ENCODE measurements at regions not wholly inside any gene's neighbourhood (a gene's known extent, or its start where the extent isn't known, plus 50 kb on each side); places are given as distances from the start of the nearest gene placed in this dataset.

DNA sequence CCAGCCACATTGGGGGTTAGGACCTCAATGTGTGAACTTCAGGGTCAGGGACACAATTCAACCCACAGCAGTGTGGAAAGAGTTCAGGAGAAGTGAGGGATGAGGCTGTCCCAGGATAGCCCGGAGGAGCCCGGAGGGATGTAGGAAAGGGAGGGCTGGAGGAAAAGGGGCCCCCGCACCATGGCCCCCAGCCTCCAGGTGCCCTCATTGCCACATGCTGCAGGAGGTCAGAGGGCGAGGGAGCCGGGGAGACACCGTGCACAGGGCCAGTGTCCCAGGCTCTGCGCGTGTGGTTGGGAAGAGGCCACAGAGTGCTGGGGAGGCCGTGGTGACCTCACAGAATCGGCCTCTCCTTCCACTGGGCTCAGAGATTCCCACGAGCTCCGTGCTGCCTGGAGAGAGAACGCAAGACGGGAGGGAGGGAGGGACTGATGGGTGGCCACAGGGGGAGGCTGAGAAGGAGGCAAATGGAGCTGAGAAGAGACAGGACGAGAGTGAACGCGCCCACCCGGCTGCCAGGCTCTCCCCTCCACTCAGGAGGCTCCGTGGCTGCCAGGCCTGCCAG is 215.1 kb downstream of the DLL1 start:
- no peaks in the 10 kb centered on the region for H3K36me3 Mint-ChIP-seq
- no peak for TF ChIP-seq CTCF (IDR thresholded peaks at IDR 0.05)

GRCh38 chr6:170074907-170075306 is 216.0 kb downstream of the DLL1 start:
- H3K79me2 ChIP-seq (ENCODE audit: insufficient read depth, low read length): no peaks in the 10 kb centered on the region
- no peaks in the 10 kb centered on the region for H3K36me3 ChIP-seq (replicated peaks in 1 of 2; ENCODE audit: control insufficient read depth in 1 of 2, insufficient read depth in 2 of 2, low read length in 2 of 2)
- H3K9me3 ChIP-seq (replicated peaks in 1 of 2; ENCODE audit: control insufficient read depth in 1 of 2, insufficient read depth in 1 of 2, low read length in 2 of 2): peaks cover 0 to 6% of the 10 kb centered on the region in 2 donors
- H3K4me2 ChIP-seq (replicated peaks; ENCODE audit: extremely low read depth, low read length, poor library complexity, severe bottlenecking): no peak overlapping the region
- no peaks in the 10 kb centered on the region for H3K27me3 ChIP-seq (ENCODE audit: control insufficient read depth in 2 of 2, insufficient read depth in 2 of 2, low read length in 2 of 2)
- H3K4me3 ChIP-seq (replicated peaks in 1 of 3; ENCODE audit: low read depth in 2 of 3, low read length in 3 of 3): no peak overlapping the region
- H3K4me1 Mint-ChIP-seq: no peaks in the 10 kb centered on the region
- H3K9ac ChIP-seq (ENCODE audit: insufficient read depth, low read length, poor library complexity, severe bottlenecking): no peak overlapping the region
- H3K27ac ChIP-seq (ENCODE audit: low read depth in 1 of 2, low read length in 2 of 2): no peak overlapping the region
- H3K27ac Mint-ChIP-seq: no peak overlapping the region
- no peak overlapping the region for H2AFZ ChIP-seq (ENCODE audit: insufficient read depth, low read depth, low read length, poor library complexity, severe bottlenecking)
- 99% methylated on average over 17 of the region's 17 CpGs for WGBS (ENCODE audit: insufficient coverage)
- no peaks in the 10 kb centered on the region for H3K4me1 ChIP-seq (ENCODE audit: control insufficient read depth in 1 of 2, insufficient read depth in 2 of 2, low read length in 2 of 2)
- H3K27me3 Mint-ChIP-seq (ENCODE audit: low read depth in 3 of 3): peaks cover 0 to 7% (median 4%) of the 10 kb centered on the region in 3 donors
- no peaks in the 10 kb centered on the region for H3K36me3 Mint-ChIP-seq
- H4K20me1 ChIP-seq (ENCODE audit: insufficient read depth, low read length): no peaks in the 10 kb centered on the region
- TF ChIP-seq CTCF (IDR thresholded peaks at IDR 0.05): no peak
- H3K4me3 Mint-ChIP-seq: no peak overlapping the region
- no peak for DNase-seq
- H3K9me3 Mint-ChIP-seq: peaks cover 2 to 18% (median 9%) of the 10 kb centered on the region in 7 donors
- intact Hi-C loops (cut with micrococcal nuclease): no loop called here

More for the DNA sequence above, 215.1 kb downstream of the DLL1 start:
- no peak overlapping the region for H3K4me3 Mint-ChIP-seq
- H3K4me3 ChIP-seq (replicated peaks in 1 of 3; ENCODE audit: low read depth in 2 of 3, low read length in 3 of 3): no peak overlapping the region
- H3K27ac ChIP-seq (ENCODE audit: low read depth in 1 of 2, low read length in 2 of 2): no peak overlapping the region
- H3K36me3 ChIP-seq (replicated peaks in 1 of 2; ENCODE audit: control insufficient read depth in 1 of 2, insufficient read depth in 2 of 2, low read length in 2 of 2): no peaks in the 10 kb centered on the region
- H3K4me1 ChIP-seq (ENCODE audit: control insufficient read depth in 1 of 2, insufficient read depth in 2 of 2, low read length in 2 of 2): no peaks in the 10 kb centered on the region
- H3K79me2 ChIP-seq (ENCODE audit: insufficient read depth, low read length): no peaks in the 10 kb centered on the region
- H3K27me3 ChIP-seq (ENCODE audit: control insufficient read depth in 2 of 2, insufficient read depth in 2 of 2, low read length in 2 of 2): no peaks in the 10 kb centered on the region
- H3K9me3 Mint-ChIP-seq: peaks cover 0 to 16% (median 3%) of the 10 kb centered on the region in 7 donors
- no peak overlapping the region for H3K27ac Mint-ChIP-seq
- DNase-seq: no peak
- no peak overlapping the region for H2AFZ ChIP-seq (ENCODE audit: insufficient read depth, low read depth, low read length, poor library complexity, severe bottlenecking)
- intact Hi-C loops (cut with micrococcal nuclease): no loop called here
- H3K9me3 ChIP-seq (replicated peaks in 1 of 2; ENCODE audit: control insufficient read depth in 1 of 2, insufficient read depth in 1 of 2, low read length in 2 of 2): no peaks in the 10 kb centered on the region
- 99% methylated on average over 10 of the region's 19 CpGs for WGBS (ENCODE audit: insufficient coverage)
- no peak overlapping the region for H3K4me2 ChIP-seq (replicated peaks; ENCODE audit: extremely low read depth, low read length, poor library complexity, severe bottlenecking)
- H3K27me3 Mint-ChIP-seq (ENCODE audit: low read depth in 3 of 3): peaks cover 0 to 9% (median 8%) of the 10 kb centered on the region in 3 donors
- no peaks in the 10 kb centered on the region for H3K4me1 Mint-ChIP-seq
- no peaks in the 10 kb centered on the region for H4K20me1 ChIP-seq (ENCODE audit: insufficient read depth, low read length)
- H3K9ac ChIP-seq (ENCODE audit: insufficient read depth, low read length, poor library complexity, severe bottlenecking): no peak overlapping the region

Measured in CD14-positive monocyte (primary cell).